Smooth muscle cell (in vitro differentiated cells): ENCODE measurements at regions not wholly inside any gene's neighbourhood (a gene's known extent, or its start where the extent isn't known, plus 50 kb on each side); places are given as distances from the start of the nearest gene placed in this dataset.

Source experiments
- DNase-seq: peaks from one replicate; lab custom pipeline; 2025; ENCODE audit not compliant: unreplicated experiment; lab: John Stamatoyannopoulos, UW
- H2AFZ ChIP-seq: fragments of 200-600 bp; sonication (generic); 2 replicates; pipeline ENCODE4 v1.6.0; 2016; ENCODE audit warnings: antibody characterized with exemption, low read depth, mild to moderate bottlenecking
- H3F3A ChIP-seq: fragments of 200-600 bp; sonication (generic); 2 replicates; pipeline ENCODE4 v1.6.0; 2017; ENCODE audit warnings: antibody characterized with exemption, low read depth
- H3K27ac ChIP-seq: fragments of 200-600 bp; sonication (generic); 2 replicates; pipeline ENCODE4 v1.5.1; 2016; ENCODE audit warnings: low read depth, mild to moderate bottlenecking
- H3K27me3 ChIP-seq: fragments of 200-600 bp; sonication (generic); 2 replicates; pipeline ENCODE4 v1.6.1; 2016; ENCODE audit warnings: low read depth, mild to moderate bottlenecking
- H3K36me3 ChIP-seq: fragments of 200-600 bp; sonication (generic); 2 replicates; pipeline ENCODE4 v1.5.1; 2016; ENCODE audit warnings: low read depth
- H3K4me1 ChIP-seq: fragments of 200-600 bp; sonication (generic); 2 replicates; pipeline ENCODE4 v1.5.1; 2016; ENCODE audit warnings: low read depth
- H3K4me2 ChIP-seq: fragments of 200-600 bp; sonication (generic); 2 replicates; pipeline ENCODE4 v1.6.0; 2016; ENCODE audit warnings: mild to moderate bottlenecking
- H3K4me3 ChIP-seq: fragments of 200-600 bp; sonication (generic); 2 replicates; pipeline ENCODE4 v1.5.1; 2016; ENCODE audit warnings: mild to moderate bottlenecking
- H3K79me2 ChIP-seq: fragments of 200-600 bp; sonication (generic); 2 replicates; pipeline ENCODE4 v1.6.0; 2016; ENCODE audit warnings: low read depth, mild to moderate bottlenecking
- H3K9ac ChIP-seq: fragments of 200-600 bp; sonication (generic); 2 replicates; pipeline ENCODE4 v1.6.0; 2016; ENCODE audit warnings: low read depth
- H3K9me3 ChIP-seq: fragments of 200-600 bp; sonication (generic); replicated peaks from 2 replicates; pipeline ENCODE4 v1.5.1; 2016; ENCODE audit warnings: low read depth
- H4K20me1 ChIP-seq: fragments of 200-600 bp; sonication (generic); 2 replicates; pipeline ENCODE4 v1.6.0; 2016; ENCODE audit warnings: low read depth
- WGBS: methylation state at CpG from one replicate; pipeline ENCODE4 v1.1.7; 2016; ENCODE audit warnings: low lambda C conversion rate; 5-methylcytosine and 5-hydroxymethylcytosine counted together
- TF ChIP-seq, protein P1 (sequence below): fragments of 200-600 bp; sonication (generic); IDR thresholded peaks from 2 replicates; pipeline ENCODE4 v1.5.1; 2017; ENCODE audit warnings: borderline replicate concordance, mild to moderate bottlenecking, antibody characterized with exemption; ENCODE audit not compliant: insufficient read depth, poor library complexity, severe bottlenecking

DNA sequence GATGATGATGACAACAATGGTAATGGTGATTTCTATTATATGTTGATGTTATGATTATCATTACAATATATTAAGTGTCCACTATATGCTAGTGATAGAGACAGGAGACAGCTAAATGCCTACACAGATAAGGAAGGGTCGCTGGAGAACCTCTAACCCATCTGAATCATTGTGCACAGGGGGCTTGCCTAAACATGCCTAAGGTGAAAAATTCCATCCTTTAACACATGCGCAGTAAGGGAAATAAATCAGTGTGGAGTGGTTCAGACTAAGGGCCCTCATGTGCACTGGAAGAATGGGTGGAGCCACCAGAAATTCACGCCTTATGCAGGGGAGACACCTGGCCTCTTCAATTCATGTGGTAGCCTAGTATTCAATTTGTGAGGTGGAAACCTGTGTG is 120.4 kb downstream of the TPBG start:
- no peak for DNase-seq
- no peak overlapping the region for H2AFZ ChIP-seq
- H3K9ac ChIP-seq, result no peak overlapping the region
- H3K79me2 ChIP-seq, result no peaks in the 10 kb centered on the region
- H4K20me1 ChIP-seq, result no peaks in the 10 kb centered on the region
- H3K27me3 ChIP-seq, result no peaks in the 10 kb centered on the region
- WGBS, result 81% methylated on average over 3 of the region's 3 CpGs
- H3K27ac ChIP-seq, result no peak overlapping the region
- H3K9me3 ChIP-seq, result peaks cover 4% of the 10 kb centered on the region
- no peaks in the 10 kb centered on the region for H3F3A ChIP-seq
- H3K36me3 ChIP-seq, result no peaks in the 10 kb centered on the region
- no peak overlapping the region for H3K4me3 ChIP-seq
- H3K4me2 ChIP-seq, result no peak overlapping the region
- H3K4me1 ChIP-seq, result no peaks in the 10 kb centered on the region
- TF ChIP-seq, protein P1, sequence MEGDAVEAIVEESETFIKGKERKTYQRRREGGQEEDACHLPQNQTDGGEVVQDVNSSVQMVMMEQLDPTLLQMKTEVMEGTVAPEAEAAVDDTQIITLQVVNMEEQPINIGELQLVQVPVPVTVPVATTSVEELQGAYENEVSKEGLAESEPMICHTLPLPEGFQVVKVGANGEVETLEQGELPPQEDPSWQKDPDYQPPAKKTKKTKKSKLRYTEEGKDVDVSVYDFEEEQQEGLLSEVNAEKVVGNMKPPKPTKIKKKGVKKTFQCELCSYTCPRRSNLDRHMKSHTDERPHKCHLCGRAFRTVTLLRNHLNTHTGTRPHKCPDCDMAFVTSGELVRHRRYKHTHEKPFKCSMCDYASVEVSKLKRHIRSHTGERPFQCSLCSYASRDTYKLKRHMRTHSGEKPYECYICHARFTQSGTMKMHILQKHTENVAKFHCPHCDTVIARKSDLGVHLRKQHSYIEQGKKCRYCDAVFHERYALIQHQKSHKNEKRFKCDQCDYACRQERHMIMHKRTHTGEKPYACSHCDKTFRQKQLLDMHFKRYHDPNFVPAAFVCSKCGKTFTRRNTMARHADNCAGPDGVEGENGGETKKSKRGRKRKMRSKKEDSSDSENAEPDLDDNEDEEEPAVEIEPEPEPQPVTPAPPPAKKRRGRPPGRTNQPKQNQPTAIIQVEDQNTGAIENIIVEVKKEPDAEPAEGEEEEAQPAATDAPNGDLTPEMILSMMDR, result no peak

DNA sequence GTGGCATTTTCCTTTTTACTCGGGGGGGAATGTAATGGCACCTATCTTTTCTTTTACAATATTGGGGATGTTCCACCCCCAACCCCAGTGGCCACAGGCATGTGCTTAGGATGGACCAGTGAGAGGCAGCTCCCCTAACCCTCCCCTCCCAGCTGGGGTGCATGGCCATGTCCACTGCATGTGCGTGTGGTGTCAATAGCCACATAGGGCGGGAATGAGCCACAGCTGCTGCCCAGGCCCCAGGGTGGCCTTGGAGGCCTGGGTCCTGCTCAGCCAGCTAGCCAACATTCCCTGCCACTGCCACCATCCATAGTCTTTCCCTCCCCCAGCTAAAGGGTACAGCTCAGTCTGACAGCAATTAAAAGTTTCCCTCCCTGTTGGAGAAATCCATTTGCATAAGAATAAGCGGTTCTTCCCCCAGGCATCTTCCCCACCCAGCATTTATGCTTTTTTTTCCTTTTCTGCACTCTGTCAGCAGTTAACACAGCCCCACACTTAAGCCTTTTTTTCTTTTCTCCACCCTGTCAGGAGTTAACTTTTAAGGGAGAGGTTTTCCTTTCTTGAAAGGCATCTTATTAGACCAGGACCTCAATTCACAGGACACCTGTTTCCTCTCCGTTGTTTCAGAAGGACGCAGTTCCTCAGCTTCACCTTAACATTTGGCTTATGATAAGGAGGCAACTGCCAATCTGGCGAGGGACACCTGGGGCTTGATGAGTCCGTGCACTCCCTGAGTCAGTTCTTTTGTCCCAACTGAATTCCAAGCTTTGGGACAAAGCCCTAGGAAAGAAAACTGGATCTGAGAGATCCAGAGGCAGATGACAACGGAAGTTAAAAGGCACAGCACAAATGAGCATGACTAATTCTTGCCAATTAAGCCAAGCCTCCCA is 121.4 kb downstream of the TPBG start:
- no peaks in the 10 kb centered on the region for H3K27me3 ChIP-seq
- H2AFZ ChIP-seq, result no peak overlapping the region
- peaks cover 4% of the 10 kb centered on the region for H3K9me3 ChIP-seq
- no peaks in the 10 kb centered on the region for H4K20me1 ChIP-seq
- H3K9ac ChIP-seq, result no peak overlapping the region
- H3K4me2 ChIP-seq, result no peak overlapping the region
- no peak for DNase-seq
- H3F3A ChIP-seq, result no peaks in the 10 kb centered on the region
- WGBS, result 74% methylated on average over 9 of the region's 9 CpGs
- no peaks in the 10 kb centered on the region for H3K4me1 ChIP-seq
- no peak overlapping the region for H3K4me3 ChIP-seq
- no peaks in the 10 kb centered on the region for H3K36me3 ChIP-seq
- no peak overlapping the region for H3K27ac ChIP-seq
- no peaks in the 10 kb centered on the region for H3K79me2 ChIP-seq
- TF ChIP-seq, protein P1, result no peak

DNA sequence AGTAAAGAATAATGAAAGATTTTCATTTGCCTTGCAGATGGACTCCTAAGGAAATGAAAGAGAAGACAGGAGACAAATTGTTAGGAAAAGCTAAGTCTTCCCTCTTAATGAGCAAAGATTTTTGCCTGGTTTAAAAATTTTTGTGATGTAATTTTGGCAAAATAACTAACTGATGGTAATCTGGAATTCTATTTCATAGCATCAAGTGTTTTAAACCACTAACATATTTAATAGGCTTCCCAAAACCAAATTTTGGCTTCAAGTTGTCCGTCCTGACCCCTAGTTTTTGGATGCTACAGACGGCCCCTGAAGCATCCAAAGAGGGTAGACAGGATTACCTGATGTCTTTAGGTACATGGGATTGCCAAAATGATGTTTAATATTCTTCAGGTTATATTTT is 124.3 kb downstream of the TPBG start:
- Histone ChIP-seq H4K20me1 (no peaks in the 10 kb centered on the region), H3K27ac (no peak overlapping the region), H2AFZ (no peak overlapping the region), H3K36me3 (no peaks in the 10 kb centered on the region), H3K9me3 (peaks cover 4% of the 10 kb centered on the region), H3F3A (no peaks in the 10 kb centered on the region), H3K4me1 (peaks cover 7% of the 10 kb centered on the region), H3K9ac (no peak overlapping the region), H3K79me2 (no peaks in the 10 kb centered on the region), H3K4me2 (no peak overlapping the region), H3K27me3 (no peaks in the 10 kb centered on the region), H3K4me3 (no peak overlapping the region)
- TF ChIP-seq, protein P1, result no peak
- DNase-seq, result no peak
- WGBS, result 86% methylated on average over 2 of the region's 2 CpGs

DNA sequence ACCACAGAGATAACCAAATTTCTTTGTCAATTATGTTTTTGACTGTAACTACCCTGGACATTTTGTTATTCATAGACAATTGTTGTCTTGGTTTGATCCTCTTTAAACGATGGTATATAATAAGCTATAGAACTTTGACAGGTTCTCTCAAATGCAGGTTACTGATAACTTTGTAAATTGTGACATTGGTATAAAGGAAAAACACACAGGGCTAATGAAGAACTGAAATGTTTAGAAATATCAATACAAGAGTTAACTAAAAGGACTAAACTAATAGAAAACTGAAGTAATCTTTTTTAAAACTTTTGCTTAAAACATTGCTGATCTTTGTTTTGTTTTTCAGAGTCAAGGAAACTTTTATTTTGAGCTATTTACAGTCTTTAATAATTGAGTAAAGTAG is 124.8 kb downstream of the TPBG start:
- H2AFZ ChIP-seq, result no peak overlapping the region
- 83% methylated on average over 1 of the region's 1 CpG for WGBS
- H3K4me3 ChIP-seq, result no peak overlapping the region
- no peaks in the 10 kb centered on the region for H3K79me2 ChIP-seq
- DNase-seq, result no peak
- no peaks in the 10 kb centered on the region for H3K27me3 ChIP-seq
- no peaks in the 10 kb centered on the region for H3K36me3 ChIP-seq
- H3F3A ChIP-seq, result no peaks in the 10 kb centered on the region
- no peak overlapping the region for H3K27ac ChIP-seq
- peaks cover 7% of the 10 kb centered on the region for H3K4me1 ChIP-seq
- H3K9ac ChIP-seq, result no peak overlapping the region
- H4K20me1 ChIP-seq, result no peaks in the 10 kb centered on the region
- H3K9me3 ChIP-seq, result peaks cover 4% of the 10 kb centered on the region
- TF ChIP-seq, protein P1, result no peak
- no peak overlapping the region for H3K4me2 ChIP-seq
